Spleen (tissue), 11 donors: ENCODE measurements at regions not wholly inside any gene's neighbourhood (a gene's known extent, or its start where the extent isn't known, plus 50 kb on each side); places are given as distances from the start of the nearest gene placed in this dataset.

Experiments used
- DNase-seq: peaks from one replicate; pipeline ENCODE4 v3.0.0-alpha.2; 2020
- H3K27ac ChIP-seq, 8 donors: fragments of 200-600 bp; sonication (generic) in 7 of 8; 1 replicate in 4 of 8; 2 replicates in 4 of 8; pipeline versions ENCODE4 v1.5.0 to v1.8.0; 2016 to 2021; ENCODE audit warnings: inconsistent platforms in 4 of 8, mild to moderate bottlenecking in 4 of 8, moderate library complexity in 1 of 8
- H3K27me3 ChIP-seq, 7 donors: fragments of 200-600 bp; sonication (generic) in 6 of 7; replicated peaks in 1 of 7; 1 replicate in 4 of 7; 2 replicates in 3 of 7; pipeline versions ENCODE4 v1.5.0 to v1.8.0; 2016 to 2021; ENCODE audit warnings: inconsistent platforms in 3 of 7, mild to moderate bottlenecking in 1 of 7
- H3K36me3 ChIP-seq, 6 donors: fragments of 200-600 bp; sonication (generic) in 5 of 6; 1 replicate in 4 of 6; 2 replicates in 2 of 6; pipeline versions ENCODE4 v1.5.0 to v1.8.0; 2016 to 2021; ENCODE audit warnings: inconsistent platforms in 2 of 6
- H3K4me1 ChIP-seq, 6 donors: fragments of 200-600 bp; sonication (generic) in 5 of 6; 1 replicate in 3 of 6; 2 replicates in 3 of 6; pipeline versions ENCODE4 v1.5.0 to v1.8.0; 2016 to 2021; ENCODE audit warnings: inconsistent platforms in 3 of 6
- H3K4me3 ChIP-seq, 8 donors: fragments of 200-600 bp; sonication (generic) in 7 of 8; 1 replicate in 4 of 8; 2 replicates in 4 of 8; pipeline versions ENCODE4 v1.5.0 to v1.8.0; 2016 to 2021; ENCODE audit warnings: inconsistent platforms in 4 of 8, mild to moderate bottlenecking in 4 of 8, moderate library complexity in 2 of 8
- H3K9me3 ChIP-seq, 8 donors: fragments of 200-600 bp; sonication (generic) in 7 of 8; 1 replicate in 4 of 8; 2 replicates in 4 of 8; pipeline versions ENCODE4 v1.5.0 to v1.8.0; 2016 to 2021; ENCODE audit warnings: inconsistent platforms in 4 of 8
- CTCF ChIP-seq, 11 experiments: fragments of 200-600 bp in 7 of 11; fragments of 450-650 bp in 4 of 11; sonication (generic) in 4 of 11; IDR thresholded peaks in 8 of 11; conservative IDR thresholded peaks in 3 of 11; 1 replicate in 7 of 11; 2 replicates in 4 of 11; pipeline versions ENCODE4 v1.4.0 to v1.8.0; 2016 to 2021; ENCODE audit warnings: antibody characterized with exemption in 11 of 11, inconsistent platforms in 4 of 11, mild to moderate bottlenecking in 1 of 11
- POLR2A ChIP-seq, 3 donors: fragments of 450-650 bp; IDR thresholded peaks; one replicate each; pipeline ENCODE4 v1.5.1; 2017; ENCODE audit warnings: antibody characterized with exemption in 3 of 3, mild to moderate bottlenecking in 1 of 3
- POLR2AphosphoS5 ChIP-seq, 3 donors: sonication (generic); formaldehyde crosslinking; IDR thresholded peaks; one replicate each; pipeline ENCODE4 v1.5.1; 2017; ENCODE audit warnings: antibody characterized with exemption in 3 of 3
- WGBS, 5 donors: extraction: QIAGEN DNeasy Blood & Tissue Kit in 3 of 5; methylation state at CpG; one replicate each; pipeline versions ENCODE4 v1.1.5 to v1.1.7; 2013 to 2018; 5-methylcytosine and 5-hydroxymethylcytosine counted together
- intact Hi-C: fragments of 100-400 bp; cut with DNase I; formaldehyde crosslinking; loops from one replicate; pipeline ENCODE4 v1.15.0; 2023; ENCODE audit warnings: low total_unique reads
- donor health status: healthy with polysubstance abuse.
- donor health status: DM: no; HTN: no; CAD: no; lungs with moderate emphysema.
- donor health status: DM: no; HTN: no; CAD: no.
- donor health status: Bipolar disorder and iron deficiency.
- donor health status: healthy.
- donor health status: DM: no; HTN: no; CAD: no.
- donor health status: DM: yes; HTN: yes; CAD: no.

- H3K9me3 ChIP-seq: peaks cover 0 to 6% (median under 1%) of the 10 kb centered on the region in 8 donors
- no peak overlapping the region for H3K4me3 ChIP-seq
- TF ChIP-seq CTCF (IDR thresholded peaks at IDR 0.05 in 8 of 11, conservative IDR thresholded peaks at IDR 0.05 in 3 of 11): no peak
- no peak for TF ChIP-seq POLR2AphosphoS5 (IDR thresholded peaks at IDR 0.05)
- TF ChIP-seq POLR2A (IDR thresholded peaks at IDR 0.05): no peak
- no peaks in the 10 kb centered on the region for H3K4me1 ChIP-seq
- no peaks in the 10 kb centered on the region for H3K27me3 ChIP-seq
- DNase-seq: no peak
- H3K27ac ChIP-seq: no peak overlapping the region
- intact Hi-C loops: no loop called here
- WGBS, 5 donors: 58 to 89% (median 67%) methylated on average over 2 to 3 of the region's 3 CpGs
- H3K36me3 ChIP-seq: no peaks in the 10 kb centered on the region
These were observed 149.8 kb upstream of the ARHGEF9 start for GRCh38 chrX:63934791-63935190.

GRCh38 chrX:63934160-63934559 is 149.1 kb upstream of the ARHGEF9 start:
- Histone ChIP-seq H3K9me3 (no peaks in the 10 kb centered on the region), H3K4me1 (no peaks in the 10 kb centered on the region), H3K27me3 (no peaks in the 10 kb centered on the region), H3K36me3 (no peaks in the 10 kb centered on the region), H3K27ac (no peak overlapping the region), H3K4me3 (no peak overlapping the region)
- intact Hi-C loops: no loop called here
- no peak for DNase-seq
- no peak for TF ChIP-seq CTCF (IDR thresholded peaks at IDR 0.05 in 8 of 11, conservative IDR thresholded peaks at IDR 0.05 in 3 of 11)
- no peak for TF ChIP-seq POLR2A (IDR thresholded peaks at IDR 0.05)
- TF ChIP-seq POLR2AphosphoS5 (IDR thresholded peaks at IDR 0.05): no peak
- 40 to 73% (median 56%) methylated on average over 1 of the region's 1 CpG for WGBS, 5 donors

GRCh38 chrX:63932907-63933306 is 147.9 kb upstream of the ARHGEF9 start:
- Histone ChIP-seq H3K9me3 (peaks cover 0 to 3% (median 0%) of the 10 kb centered on the region in 8 donors), H3K4me1 (no peaks in the 10 kb centered on the region), H3K27ac (no peak overlapping the region), H3K4me3 (no peak overlapping the region), H3K27me3 (no peaks in the 10 kb centered on the region), H3K36me3 (no peaks in the 10 kb centered on the region)
- TF ChIP-seq POLR2A (IDR thresholded peaks at IDR 0.05) (no peak), CTCF (IDR thresholded peaks at IDR 0.05 in 8 of 11, conservative IDR thresholded peaks at IDR 0.05 in 3 of 11) (no peak), POLR2AphosphoS5 (IDR thresholded peaks at IDR 0.05) (no peak)
- 87 to 97% (median 92%) methylated on average over 3 to 10 of the region's 10 CpGs for WGBS, 5 donors
- intact Hi-C loops: no loop called here
- peak; percentile 58 for DNase-seq

GRCh38 chrX:63932006-63932405 is 147.0 kb upstream of the ARHGEF9 start:
- TF ChIP-seq POLR2AphosphoS5 (IDR thresholded peaks at IDR 0.05) (no peak), POLR2A (IDR thresholded peaks at IDR 0.05) (no peak), CTCF (IDR thresholded peaks at IDR 0.05 in 8 of 11, conservative IDR thresholded peaks at IDR 0.05 in 3 of 11) (no peak)
- intact Hi-C loops: no loop called here
- WGBS, 5 donors: 61 to 90% (median 77%) methylated on average over 2 to 3 of the region's 3 CpGs
- H3K36me3 ChIP-seq: no peaks in the 10 kb centered on the region
- DNase-seq: no peak
- H3K9me3 ChIP-seq: peaks cover 0 to 9% (median 0%) of the 10 kb centered on the region in 8 donors
- no peaks in the 10 kb centered on the region for H3K27me3 ChIP-seq
- no peak overlapping the region for H3K27ac ChIP-seq
- no peak overlapping the region for H3K4me3 ChIP-seq
- H3K4me1 ChIP-seq: no peaks in the 10 kb centered on the region
